ENCODE measurements at regions not wholly inside any gene's neighbourhood (a gene's known extent, or its start where the extent isn't known, plus 50 kb on each side); places are given as distances from the start of the nearest gene placed in this dataset.
"Not testable (repeated sequence)": the region's sequence is repeated elsewhere in the genome, so short reads cannot be mapped to it uniquely, and the experiment has no call there.

GRCh38 chr18:25544546-25545287 lies 192.8 kb upstream of the ZNF521 start:
- no peak for DNase-seq

GRCh38 chr18:25538175-25538922 lies 186.4 kb upstream of the ZNF521 start:
- no peak for DNase-seq

- DNase-seq: no peak
These were observed 183.5 kb upstream of the ZNF521 start for GRCh38 chr18:25535495-25535894.

DNA sequence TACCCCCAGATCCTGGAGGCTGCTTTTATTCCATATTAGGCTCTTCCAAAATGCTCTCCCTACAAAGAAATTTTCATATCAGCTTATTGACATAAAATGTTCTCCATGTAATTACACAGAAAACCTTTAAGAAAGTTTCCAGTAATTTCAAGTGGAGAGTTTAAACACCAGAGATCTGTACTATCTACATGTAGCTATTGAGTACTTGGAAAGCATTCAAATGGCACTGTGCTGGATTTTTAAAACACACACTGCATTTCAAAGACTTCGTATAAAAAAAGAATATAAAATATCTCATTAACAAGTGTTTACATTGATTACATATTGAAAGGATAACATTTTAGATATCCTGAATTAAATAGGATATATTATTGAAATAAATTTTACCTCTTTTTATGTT lies 182.4 kb upstream of the ZNF521 start:
- no peak for DNase-seq

GRCh38 chr18:25533218-25533617 lies 181.3 kb upstream of the ZNF521 start:
- no peak for DNase-seq

DNA sequence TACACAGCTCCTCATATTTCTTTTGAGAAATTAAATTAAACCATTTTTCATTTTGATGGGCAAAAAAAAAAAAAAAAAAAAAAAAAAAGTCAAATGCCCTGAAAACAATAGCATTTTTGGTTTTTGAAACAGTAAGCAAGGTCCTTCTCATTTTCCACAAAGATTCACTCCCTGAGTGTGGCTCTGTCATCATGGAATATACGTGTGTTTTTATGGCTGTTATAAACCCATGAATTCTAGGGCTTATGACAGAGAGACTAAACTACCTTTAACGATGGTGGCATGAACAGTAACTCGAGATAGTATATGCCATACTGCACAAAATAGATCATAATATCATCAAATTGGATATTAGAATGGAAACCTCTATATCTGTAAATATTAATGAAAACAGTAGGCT lies 179.2 kb upstream of the ZNF521 start:
- DNase-seq: no peak

DNA sequence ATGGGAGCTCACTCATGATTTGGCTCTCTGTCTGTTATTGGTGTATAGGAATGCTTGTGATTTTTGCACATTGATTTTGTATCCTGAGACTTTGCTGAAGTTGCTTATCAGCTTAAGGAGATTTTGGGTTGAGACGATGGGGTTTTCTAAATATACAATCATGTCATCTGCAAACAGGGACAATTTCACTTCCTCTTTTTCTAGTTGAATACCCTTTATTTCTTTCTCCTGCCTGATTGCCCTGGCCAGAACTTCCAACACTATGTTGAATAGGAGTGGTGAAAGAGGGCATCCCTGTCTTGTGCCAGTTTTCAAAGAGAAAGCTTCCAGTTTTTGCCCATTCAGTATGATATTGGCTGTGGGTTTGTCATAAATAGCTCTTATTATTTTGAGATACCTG lies 173.8 kb upstream of the ZNF521 start:
- not testable (repeated sequence) for DNase-seq

- no peak for DNase-seq
These were observed 166.7 kb upstream of the ZNF521 start for GRCh38 chr18:25518716-25519053.

DNA sequence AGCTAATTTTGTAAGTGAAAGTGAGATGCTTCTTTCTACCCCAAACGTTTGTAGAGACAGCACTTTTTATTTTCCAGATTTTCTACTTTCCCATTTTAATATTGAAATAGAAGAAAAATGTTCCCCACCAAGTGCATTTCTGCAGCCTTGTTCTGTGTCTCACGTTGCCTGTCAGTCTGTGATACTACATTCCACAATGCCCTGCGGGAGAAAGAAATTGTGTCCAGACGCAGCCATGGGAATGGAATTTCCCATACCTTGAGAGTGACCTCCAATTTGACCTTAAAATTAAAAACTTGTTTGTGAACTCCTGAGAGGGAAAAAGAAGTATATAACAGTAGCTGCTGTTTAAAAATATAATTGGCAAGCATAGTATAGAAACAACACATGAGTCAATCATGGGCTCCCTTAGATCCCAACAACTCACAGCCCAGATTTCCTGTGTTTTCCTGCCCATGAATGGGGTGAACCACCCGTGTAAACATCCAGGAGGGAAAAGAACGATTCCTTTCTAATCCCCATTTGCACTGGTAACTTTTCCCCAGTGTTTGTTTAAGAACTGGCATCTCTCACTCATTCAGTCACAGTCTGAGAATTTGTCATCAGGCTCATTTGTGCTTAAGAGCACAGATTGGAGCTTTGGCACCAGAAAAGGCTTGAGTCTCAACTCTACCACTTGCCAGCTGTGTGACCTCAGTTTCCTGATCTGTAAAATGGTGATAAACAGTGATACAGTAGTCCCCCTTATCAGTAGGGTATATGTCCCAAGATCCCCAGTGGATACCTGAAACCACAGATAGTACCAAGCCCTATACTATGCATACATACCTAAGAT lies 166.1 kb upstream of the ZNF521 start:
- DNase-seq: no peak

GRCh38 chr18:25516747-25517498 lies 165.0 kb upstream of the ZNF521 start:
- no peak for DNase-seq

DNA sequence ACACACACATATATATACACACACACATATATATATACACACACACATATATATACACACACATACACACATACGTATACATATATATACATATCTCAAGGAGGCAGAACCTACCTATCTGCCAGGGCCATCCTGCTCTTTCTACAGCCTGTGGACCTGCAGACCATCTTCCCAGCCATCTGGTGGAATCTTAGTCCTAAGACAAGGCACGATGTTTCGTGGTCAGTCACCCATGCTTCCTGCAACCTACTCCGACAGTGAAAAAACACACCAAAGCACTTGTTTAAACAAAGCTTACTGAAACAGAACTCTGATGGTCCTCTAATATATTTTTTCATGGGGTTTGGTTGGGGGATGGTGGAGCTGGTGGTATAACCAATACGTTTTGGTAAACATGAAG lies 164.2 kb upstream of the ZNF521 start:
- DNase-seq: no peak

GRCh38 chr18:25510096-25510495 lies 158.1 kb upstream of the ZNF521 start:
- DNase-seq: no peak

GRCh38 chr18:25503567-25504081 lies 151.7 kb upstream of the ZNF521 start:
- DNase-seq: no peak

DNA sequence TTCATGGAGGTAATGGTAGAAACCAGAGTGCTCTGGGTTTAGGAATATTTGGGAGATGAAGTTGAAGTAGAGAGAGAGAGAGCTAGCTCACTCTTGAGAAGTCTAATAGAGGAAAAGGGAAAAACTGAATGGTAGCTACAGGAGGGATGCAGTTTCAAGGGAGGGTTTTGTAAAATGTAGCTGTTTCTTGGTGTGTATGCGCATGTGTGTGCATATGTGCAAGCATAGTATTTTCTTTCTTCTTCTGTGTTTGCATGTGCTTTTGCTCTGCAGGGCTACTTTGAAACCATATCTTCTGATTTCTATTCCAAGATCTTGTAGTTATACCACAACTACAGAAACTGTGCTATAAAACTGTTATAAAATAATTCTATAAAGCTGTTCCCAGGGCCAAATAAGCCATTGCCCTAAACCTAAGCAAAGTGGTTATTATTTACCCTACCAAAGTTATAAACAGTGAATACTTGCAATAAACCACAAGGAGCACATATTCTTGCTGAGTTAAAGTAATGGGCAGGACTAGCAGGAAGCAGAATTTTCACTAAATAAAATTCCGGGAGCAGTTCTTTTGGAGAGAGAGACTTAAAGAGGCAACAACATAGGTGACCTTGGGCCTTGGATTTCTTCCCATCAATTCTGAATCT lies 145.3 kb upstream of the ZNF521 start:
- DNase-seq: no peak

GRCh38 chr18:25496544-25496943 lies 144.6 kb upstream of the ZNF521 start:
- DNase-seq: no peak

- no peak for DNase-seq
These were observed 143.6 kb upstream of the ZNF521 start for GRCh38 chr18:25495606-25496005.

DNA sequence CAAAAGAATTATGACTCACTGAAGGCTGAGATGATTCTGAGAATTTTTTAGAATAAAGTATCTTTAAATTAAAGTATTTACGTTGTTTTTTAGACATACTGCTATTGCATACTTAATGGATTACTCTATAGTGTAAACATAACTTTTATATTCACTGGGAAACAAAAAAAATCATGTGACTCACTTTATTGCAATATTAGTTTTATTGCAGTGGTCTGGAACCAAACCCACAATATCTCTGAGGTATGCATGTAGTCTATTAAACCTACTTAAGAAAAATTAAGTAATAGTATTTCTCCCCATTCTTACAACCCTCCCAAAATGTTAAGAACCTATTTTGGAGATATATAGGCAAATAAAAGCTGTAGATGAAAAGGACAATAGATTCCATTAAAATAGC lies 142.9 kb upstream of the ZNF521 start:
- no peak for DNase-seq

DNA sequence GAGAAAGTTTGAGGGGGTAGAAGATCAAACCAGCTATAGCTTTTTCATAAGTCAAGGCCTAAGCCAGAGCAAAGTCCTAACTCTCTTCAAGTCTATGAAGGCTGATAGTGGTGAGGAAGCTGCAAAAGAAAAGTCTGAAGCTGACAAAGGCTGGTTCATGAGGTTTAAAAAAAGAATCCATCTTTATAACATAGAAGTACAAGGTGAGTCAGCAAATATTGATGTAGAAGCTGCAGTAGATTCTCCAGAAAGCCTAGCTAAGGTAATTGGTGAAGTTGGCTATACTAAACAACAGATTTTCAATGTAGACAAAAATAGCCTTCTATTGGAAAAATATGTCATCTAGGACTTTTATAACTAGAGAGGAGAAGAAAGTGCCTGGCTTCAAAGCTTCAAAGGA lies 141.4 kb upstream of the ZNF521 start:
- DNase-seq: no peak

- no peak for DNase-seq
These were observed 138.3 kb upstream of the ZNF521 start for GRCh38 chr18:25490316-25490715.

DNA sequence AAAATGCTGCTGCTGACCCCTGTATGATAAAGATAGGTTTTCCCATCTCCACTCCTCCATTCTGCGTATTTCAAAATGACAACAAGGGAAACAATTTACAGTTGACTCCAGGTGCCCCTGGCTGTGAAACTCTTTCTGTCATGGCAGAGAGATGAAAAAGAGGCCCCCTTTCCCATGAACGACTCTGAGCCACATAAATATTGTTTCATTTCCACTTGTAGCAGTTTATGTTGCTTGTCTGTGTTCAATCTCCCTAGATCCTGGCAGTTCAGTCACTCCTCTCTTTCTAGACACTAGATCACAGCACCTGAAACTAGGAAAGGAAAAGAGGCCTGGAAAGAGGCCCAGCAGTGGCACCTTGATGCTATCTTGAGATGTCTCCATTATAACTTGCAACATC lies 121.0 kb upstream of the ZNF521 start:
- no peak for DNase-seq

- not testable (repeated sequence) for DNase-seq
These were observed 119.0 kb upstream of the ZNF521 start for GRCh38 chr18:25470756-25471524.

Measured in CD4-positive, alpha-beta T cell treated with Interferon gamma for 1 hour (primary cell).